Esophagus muscularis mucosa (tissue), 4 donors: ENCODE measurements at regions not wholly inside any gene's neighbourhood (a gene's known extent, or its start where the extent isn't known, plus 50 kb on each side); places are given as distances from the start of the nearest gene placed in this dataset.

Source experiments
- DNase-seq: peaks from one replicate; pipeline ENCODE4 v3.0.0-alpha.2; 2017; ENCODE audit errors: extremely low spot score
- H3K27ac ChIP-seq, 4 donors: fragments of 200-600 bp; sonication (generic); replicated peaks in 1 of 4; 1 replicate in 3 of 4; 2 replicates in 1 of 4; pipeline ENCODE4 v1.5.1; 2016 to 2019; ENCODE audit warnings: mild to moderate bottlenecking in 1 of 4
- H3K27me3 ChIP-seq, 4 donors: fragments of 200-600 bp; sonication (generic); one replicate each; pipeline versions ENCODE4 v1.5.1 to v1.6.0; 2016 to 2019
- H3K36me3 ChIP-seq, 4 donors: fragments of 200-600 bp; sonication (generic); one replicate each; pipeline ENCODE4 v1.5.1; 2016 to 2019
- H3K4me1 ChIP-seq, 4 donors: fragments of 200-600 bp; sonication (generic); one replicate each; pipeline ENCODE4 v1.5.1; 2016 to 2019
- H3K4me3 ChIP-seq, 4 donors: fragments of 200-600 bp; sonication (generic); 1 replicate in 2 of 4; 2 replicates in 2 of 4; pipeline ENCODE4 v1.5.1; 2016 to 2019; ENCODE audit warnings: mild to moderate bottlenecking in 4 of 4, moderate library complexity in 1 of 4
- H3K9me3 ChIP-seq, 4 donors: fragments of 200-600 bp; sonication (generic); 1 replicate in 3 of 4; 2 replicates in 1 of 4; pipeline ENCODE4 v1.5.1; 2016 to 2019
- EP300 ChIP-seq: sonication (generic); formaldehyde crosslinking; IDR thresholded peaks from one replicate; pipeline ENCODE4 v1.6.1; 2017; ENCODE audit warnings: antibody characterized with exemption
- POLR2A ChIP-seq: fragments of 450-650 bp; IDR thresholded peaks from one replicate; pipeline ENCODE4 v1.6.1; 2017; ENCODE audit warnings: antibody characterized with exemption, moderate library complexity, mild to moderate bottlenecking, low read depth
- POLR2AphosphoS5 ChIP-seq, 2 donors: sonication (generic); formaldehyde crosslinking; IDR thresholded peaks; one replicate each; pipeline ENCODE4 v1.6.1; 2017; ENCODE audit warnings: antibody characterized with exemption in 2 of 2
- WGBS: methylation state at CpG from one replicate; pipeline ENCODE4 v1.1.5; 2018; 5-methylcytosine and 5-hydroxymethylcytosine counted together
- intact Hi-C: fragments of 100-400 bp; cut with DNase I; formaldehyde crosslinking; loops from one replicate; pipeline ENCODE4 v1.15.1; 2023
- TF ChIP-seq, protein P1 (sequence below), 3 experiments: fragments of 200-600 bp in 2 of 3; fragments of 450-650 bp in 1 of 3; sonication (generic) in 2 of 3; IDR thresholded peaks; one replicate each; pipeline ENCODE4 v1.5.1; 2017 to 2019; ENCODE audit warnings: antibody characterized with exemption in 3 of 3, mild to moderate bottlenecking in 2 of 3, moderate library complexity in 1 of 3

DNA sequence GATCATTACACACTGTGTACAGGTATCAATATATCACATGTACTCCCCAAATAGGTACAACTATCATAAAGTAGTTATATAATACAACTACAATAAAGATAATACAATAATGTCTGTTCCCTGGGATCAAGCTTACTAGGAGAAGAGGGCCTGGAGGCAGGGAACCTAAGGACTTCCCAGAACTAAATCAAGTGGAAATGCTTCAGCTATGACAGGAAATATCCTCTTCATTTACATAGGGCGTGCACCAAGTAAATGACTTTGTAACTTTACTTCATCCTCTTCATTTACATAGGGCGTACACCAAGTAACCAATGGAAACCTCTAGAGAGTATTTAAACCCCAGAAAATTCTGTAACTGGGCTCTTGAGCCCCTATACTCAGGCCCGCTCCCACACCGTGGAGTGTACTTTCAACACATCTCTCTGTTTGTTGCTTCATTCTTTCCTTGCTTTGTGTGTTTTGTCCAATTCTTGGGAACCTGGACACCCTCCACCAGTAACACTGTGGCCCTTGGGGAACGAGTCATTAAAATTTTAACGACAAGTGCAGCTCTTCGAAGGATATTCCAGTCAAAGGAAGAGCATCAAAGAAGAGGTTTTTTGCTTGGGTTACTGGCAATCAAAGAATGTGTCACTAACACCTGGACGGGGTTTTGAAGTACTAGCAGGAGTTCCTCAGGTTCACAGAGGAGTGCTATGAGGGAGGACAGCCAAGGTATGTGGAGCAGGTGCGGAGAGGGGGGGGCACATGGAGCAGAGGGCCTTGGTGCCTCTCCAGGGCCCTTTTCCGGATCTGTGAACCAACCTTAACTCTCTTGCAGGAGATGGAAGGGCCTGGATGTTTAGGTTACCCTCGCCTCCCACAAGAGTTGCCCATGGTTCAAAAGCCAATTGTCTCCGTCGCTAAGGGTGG is 106.6 kb upstream of the DAP start:
- no peak overlapping the region for H3K4me3 ChIP-seq
- peaks cover 0 to 15% (median 2%) of the 10 kb centered on the region in 4 donors for H3K27me3 ChIP-seq
- TF ChIP-seq POLR2A = no peak
- H3K27ac ChIP-seq = no peak overlapping the region
- no peaks in the 10 kb centered on the region for H3K4me1 ChIP-seq
- DNase-seq = no peak
- 95% methylated on average over 13 of the region's 13 CpGs for WGBS
- H3K36me3 ChIP-seq = no peaks in the 10 kb centered on the region
- no peaks in the 10 kb centered on the region for H3K9me3 ChIP-seq
- intact Hi-C loops = no loop called here

DNA sequence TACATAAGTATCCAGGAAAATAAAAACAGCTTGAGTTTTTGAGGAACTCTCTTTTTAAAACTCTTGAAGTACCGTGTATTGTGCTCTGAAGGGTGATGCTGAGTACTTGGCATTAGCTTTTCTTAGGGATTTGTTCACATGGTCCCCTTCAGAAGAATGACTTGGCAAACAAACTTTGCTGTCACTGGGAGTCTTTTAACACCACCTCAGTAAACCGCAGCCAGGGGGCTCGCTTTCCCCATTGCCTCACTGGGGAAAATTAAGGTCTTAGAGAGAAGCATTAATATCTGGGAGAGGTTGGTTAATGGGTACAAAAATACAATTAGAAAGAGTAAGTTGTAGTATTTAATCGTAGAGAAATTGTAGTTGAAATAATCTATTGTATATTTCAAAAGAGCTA is 105.9 kb upstream of the DAP start:
- H3K9me3 ChIP-seq = no peaks in the 10 kb centered on the region
- H3K27ac ChIP-seq = no peak overlapping the region
- DNase-seq = no peak
- peaks cover 0 to 15% (median 2%) of the 10 kb centered on the region in 4 donors for H3K27me3 ChIP-seq
- H3K36me3 ChIP-seq = no peaks in the 10 kb centered on the region
- no peaks in the 10 kb centered on the region for H3K4me1 ChIP-seq
- H3K4me3 ChIP-seq = no peak overlapping the region
- 61% methylated on average over 4 of the region's 4 CpGs for WGBS
- no peak for TF ChIP-seq EP300
- TF ChIP-seq POLR2A = no peak
- no peak for TF ChIP-seq POLR2AphosphoS5 (IDR thresholded peaks at IDR 0.05)
- TF ChIP-seq, protein P1, sequence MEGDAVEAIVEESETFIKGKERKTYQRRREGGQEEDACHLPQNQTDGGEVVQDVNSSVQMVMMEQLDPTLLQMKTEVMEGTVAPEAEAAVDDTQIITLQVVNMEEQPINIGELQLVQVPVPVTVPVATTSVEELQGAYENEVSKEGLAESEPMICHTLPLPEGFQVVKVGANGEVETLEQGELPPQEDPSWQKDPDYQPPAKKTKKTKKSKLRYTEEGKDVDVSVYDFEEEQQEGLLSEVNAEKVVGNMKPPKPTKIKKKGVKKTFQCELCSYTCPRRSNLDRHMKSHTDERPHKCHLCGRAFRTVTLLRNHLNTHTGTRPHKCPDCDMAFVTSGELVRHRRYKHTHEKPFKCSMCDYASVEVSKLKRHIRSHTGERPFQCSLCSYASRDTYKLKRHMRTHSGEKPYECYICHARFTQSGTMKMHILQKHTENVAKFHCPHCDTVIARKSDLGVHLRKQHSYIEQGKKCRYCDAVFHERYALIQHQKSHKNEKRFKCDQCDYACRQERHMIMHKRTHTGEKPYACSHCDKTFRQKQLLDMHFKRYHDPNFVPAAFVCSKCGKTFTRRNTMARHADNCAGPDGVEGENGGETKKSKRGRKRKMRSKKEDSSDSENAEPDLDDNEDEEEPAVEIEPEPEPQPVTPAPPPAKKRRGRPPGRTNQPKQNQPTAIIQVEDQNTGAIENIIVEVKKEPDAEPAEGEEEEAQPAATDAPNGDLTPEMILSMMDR (IDR thresholded peaks at IDR 0.05) = no peak
- intact Hi-C loops = no loop called here

GRCh38 chr5:10863763-10864383 is 102.8 kb upstream of the DAP start:
- TF ChIP-seq, protein P1 (IDR thresholded peaks at IDR 0.05) = peak; percentile 31 to 65 (median 41)
- TF ChIP-seq EP300 = no peak
- DNase-seq = no peak
- no peak overlapping the region for H3K27ac ChIP-seq
- WGBS = 60% methylated on average over 15 of the region's 15 CpGs
- peaks cover 0 to 18% (median 0%) of the 10 kb centered on the region in 4 donors for H3K27me3 ChIP-seq
- no peaks in the 10 kb centered on the region for H3K9me3 ChIP-seq
- no peaks in the 10 kb centered on the region for H3K4me1 ChIP-seq
- no peaks in the 10 kb centered on the region for H3K36me3 ChIP-seq
- no peak overlapping the region for H3K4me3 ChIP-seq
- intact Hi-C loops = no loop called here

- no peaks in the 10 kb centered on the region for H3K9me3 ChIP-seq
- peaks cover 0 to 20% (median 1%) of the 10 kb centered on the region in 4 donors for H3K27me3 ChIP-seq
- H3K36me3 ChIP-seq = no peaks in the 10 kb centered on the region
- peaks cover 0 to 5% (median 5%) of the 10 kb centered on the region in 4 donors for H3K4me1 ChIP-seq
- intact Hi-C loops = no loop called here
- TF ChIP-seq POLR2A = no peak
- TF ChIP-seq POLR2AphosphoS5 (IDR thresholded peaks at IDR 0.05) = no peak
- TF ChIP-seq, protein P1 (IDR thresholded peaks at IDR 0.05) = no peak
- TF ChIP-seq EP300 = no peak
- no peak overlapping the region for H3K4me3 ChIP-seq
- WGBS = 94% methylated on average over 1 of the region's 1 CpG
- no peak for DNase-seq
- H3K27ac ChIP-seq = no peak overlapping the region
Measured at GRCh38 chr5:10862085-10862484, 101.1 kb upstream of the DAP start.

DNA sequence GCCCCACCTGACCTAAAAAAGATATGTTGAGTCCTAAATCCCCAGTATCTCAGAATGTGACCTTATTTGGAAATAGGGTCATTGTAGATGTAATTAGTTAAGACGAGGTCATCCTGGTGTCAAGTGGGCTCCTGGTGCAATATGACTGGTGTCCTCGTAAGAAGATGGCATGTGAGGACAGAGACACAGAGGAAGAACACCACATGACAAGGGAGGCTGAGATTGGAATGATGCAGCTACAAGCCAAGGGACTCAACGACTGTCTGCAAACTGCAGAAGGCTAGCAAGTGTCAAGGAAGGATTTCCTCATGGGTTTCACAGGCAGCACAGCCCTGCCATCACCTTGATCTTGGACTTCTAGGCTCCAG is 100.4 kb upstream of the DAP start:
- H3K4me3 ChIP-seq = no peak overlapping the region
- intact Hi-C loops = no loop called here
- 85% methylated on average over 3 of the region's 3 CpGs for WGBS
- H3K4me1 ChIP-seq = peaks cover 7 to 12% (median 12%) of the 10 kb centered on the region in 4 donors
- peaks cover 0 to 24% (median 1%) of the 10 kb centered on the region in 4 donors for H3K27me3 ChIP-seq
- no peaks in the 10 kb centered on the region for H3K9me3 ChIP-seq
- DNase-seq = no peak
- TF ChIP-seq EP300 = no peak
- H3K27ac ChIP-seq = no peak overlapping the region
- H3K36me3 ChIP-seq = no peaks in the 10 kb centered on the region
